ENCODE measurements at regions not wholly inside any gene's neighbourhood (a gene's known extent, or its start where the extent isn't known, plus 50 kb on each side); places are given as distances from the start of the nearest gene placed in this dataset.

DNA sequence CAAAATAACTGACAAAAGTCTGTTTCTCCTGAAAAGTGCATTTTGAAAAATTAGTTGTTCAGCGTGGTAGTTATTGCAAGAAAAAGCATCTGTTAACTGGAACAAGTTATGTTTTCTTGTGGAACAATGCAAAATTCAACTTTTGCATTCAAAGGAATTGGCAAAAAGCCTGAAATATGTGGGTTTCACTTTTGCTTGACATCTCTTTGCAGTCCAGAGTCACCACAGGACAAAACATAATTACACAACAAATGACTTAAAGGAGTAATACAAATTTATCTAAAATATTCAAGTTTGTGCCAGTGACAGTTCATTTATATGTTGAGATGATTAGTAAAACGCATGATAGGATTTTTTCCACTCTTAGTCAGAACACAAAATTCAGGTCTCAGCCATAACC, 96.3 kb upstream of the P2RY1 start:
- BruUV-seq (replicated peaks): no TSS peak
- Histone ChIP-seq H3K9me3 (replicated peaks; ENCODE audit: control insufficient read depth, insufficient read depth, low read length) (peaks cover 5% of the 10 kb centered on the region; the same call in 2 of the 3 replicates), H3K4me2 (ENCODE audit: control insufficient read depth, insufficient read depth) (peak overlapping the region; percentile 47), H3K36me3 (ENCODE audit: control insufficient read depth in 2 of 2, insufficient read depth in 2 of 2, low read length in 1 of 2) (no peaks in the 10 kb centered on the region), H2AFZ (ENCODE audit: control insufficient read depth, low read depth, low read length) (no peak overlapping the region), H3K27me3 (replicated peaks in 1 of 2; ENCODE audit: control insufficient read depth in 2 of 2, insufficient read depth in 2 of 2, low read length in 1 of 2) (no peaks in the 10 kb centered on the region), H3K4me3 (no peak overlapping the region), H3K79me2 (ENCODE audit: control insufficient read depth, insufficient read depth, low read length) (no peaks in the 10 kb centered on the region), H3K4me1 (ENCODE audit: control insufficient read depth, insufficient read depth, low read length) (peaks cover 27% of the 10 kb centered on the region), H4K20me1 (ENCODE audit: control insufficient read depth, insufficient read depth) (no peaks in the 10 kb centered on the region), H3K9ac (ENCODE audit: control insufficient read depth, insufficient read depth, low read length) (no peak overlapping the region), H3K27ac (ENCODE audit: control insufficient read depth, insufficient read depth) (peak overlapping the region; percentile 42; the same call in 1 of the 2 replicates)
- in situ Hi-C loops (cut with MboI): no loop called here
- peak; percentile 89 for TF ChIP-seq RUNX3 (IDR thresholded peaks at IDR 0.05; ENCODE audit: low read length)
- TF ChIP-seq, protein P1, sequence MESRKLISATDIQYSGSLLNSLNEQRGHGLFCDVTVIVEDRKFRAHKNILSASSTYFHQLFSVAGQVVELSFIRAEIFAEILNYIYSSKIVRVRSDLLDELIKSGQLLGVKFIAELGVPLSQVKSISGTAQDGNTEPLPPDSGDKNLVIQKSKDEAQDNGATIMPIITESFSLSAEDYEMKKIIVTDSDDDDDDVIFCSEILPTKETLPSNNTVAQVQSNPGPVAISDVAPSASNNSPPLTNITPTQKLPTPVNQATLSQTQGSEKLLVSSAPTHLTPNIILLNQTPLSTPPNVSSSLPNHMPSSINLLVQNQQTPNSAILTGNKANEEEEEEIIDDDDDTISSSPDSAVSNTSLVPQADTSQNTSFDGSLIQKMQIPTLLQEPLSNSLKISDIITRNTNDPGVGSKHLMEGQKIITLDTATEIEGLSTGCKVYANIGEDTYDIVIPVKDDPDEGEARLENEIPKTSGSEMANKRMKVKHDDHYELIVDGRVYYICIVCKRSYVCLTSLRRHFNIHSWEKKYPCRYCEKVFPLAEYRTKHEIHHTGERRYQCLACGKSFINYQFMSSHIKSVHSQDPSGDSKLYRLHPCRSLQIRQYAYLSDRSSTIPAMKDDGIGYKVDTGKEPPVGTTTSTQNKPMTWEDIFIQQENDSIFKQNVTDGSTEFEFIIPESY (IDR thresholded peaks at IDR 0.05): no peak
- peak; percentile 53; the same call in 1 of the 2 replicates for TF ChIP-seq NFIC (IDR thresholded peaks at IDR 0.05; ENCODE audit: low read depth, low read length)
- whole genome bisulfite sequencing (ENCODE audit: insufficient coverage, insufficient replicate concordance, low lambda C conversion rate, missing lambda C conversion rate): 30% methylated on average over 2 of the region's 2 CpGs
- DNase-seq (ENCODE audit: low read depth, low spot score): peak; percentile 60
- peak; percentile 44 for FAIRE-seq
- ChIA-PET SMC1A (ENCODE audit: uncharacterized antibody, unreplicated experiment) (interaction anchor here (1.0 kb wide), 1 partner anchor 16 kb away, joined by 3 read pairs; no protein-coding TSS in a partner anchor), RAD21 (ENCODE audit: unreplicated experiment) (no interaction called here), CTCF (no interaction called here), POLR2A (no interaction called here)
- peak; percentile 19; the same call in 2 of the 3 replicates for ATAC-seq
- intact Hi-C loops (cut with micrococcal nuclease; ENCODE audit: unreplicated experiment): loop anchor here (5.0 kb wide), 1 partner anchor 256 kb away; no protein-coding TSS in a partner anchor
